Tibial nerve (tissue), 4 donors: ENCODE measurements at regions not wholly inside any gene's neighbourhood (a gene's known extent, or its start where the extent isn't known, plus 50 kb on each side); places are given as distances from the start of the nearest gene placed in this dataset.

Experiments used
- DNase-seq, 2 donors: peaks; one replicate each; pipeline ENCODE4 v3.0.0-alpha.2; 2019; ENCODE audit warnings: low spot score in 2 of 2
- H3K27ac ChIP-seq, 4 donors: fragments of 200-600 bp; sonication (generic) in 3 of 4; one replicate each; pipeline ENCODE4 v1.5.1; 2017 to 2019; ENCODE audit warnings: mild to moderate bottlenecking in 1 of 4
- H3K27me3 ChIP-seq, 2 donors: fragments of 200-600 bp; sonication (generic) in 1 of 2; one replicate each; pipeline versions ENCODE4 v1.5.1 to v1.6.0; 2017 to 2019
- H3K36me3 ChIP-seq, 3 donors: fragments of 200-600 bp; sonication (generic); one replicate each; pipeline ENCODE4 v1.5.1; 2018 to 2019
- H3K4me1 ChIP-seq, 4 donors: fragments of 200-600 bp; sonication (generic) in 3 of 4; one replicate each; pipeline ENCODE4 v1.5.1; 2017 to 2019
- H3K4me3 ChIP-seq, 4 donors: fragments of 200-600 bp; sonication (generic) in 3 of 4; one replicate each; pipeline ENCODE4 v1.5.1; 2017 to 2019; ENCODE audit warnings: mild to moderate bottlenecking in 1 of 4, moderate library complexity in 1 of 4
- H3K9me3 ChIP-seq, 4 donors: fragments of 200-600 bp; sonication (generic) in 3 of 4; one replicate each; pipeline ENCODE4 v1.5.1; 2017 to 2019
- CTCF ChIP-seq, 5 experiments: fragments of 200-600 bp in 3 of 5; fragments of 450-650 bp in 2 of 5; sonication (generic) in 3 of 5; IDR thresholded peaks; one replicate each; pipeline ENCODE4 v1.5.1; 2016 to 2019; ENCODE audit warnings: antibody characterized with exemption in 5 of 5, mild to moderate bottlenecking in 3 of 5, moderate library complexity in 2 of 5
- EP300 ChIP-seq, 2 donors: sonication (generic); formaldehyde crosslinking; IDR thresholded peaks; one replicate each; pipeline ENCODE4 v1.6.1; 2017; ENCODE audit warnings: antibody characterized with exemption in 2 of 2, mild to moderate bottlenecking in 1 of 2
- POLR2A ChIP-seq, 2 donors: fragments of 450-650 bp; IDR thresholded peaks; one replicate each; pipeline ENCODE4 v1.6.1; 2017; ENCODE audit warnings: antibody characterized with exemption in 2 of 2, mild to moderate bottlenecking in 2 of 2, moderate library complexity in 2 of 2
- WGBS, 2 donors: methylation state at CpG; one replicate each; pipeline ENCODE4 v1.1.5; 2018; 5-methylcytosine and 5-hydroxymethylcytosine counted together

DNA sequence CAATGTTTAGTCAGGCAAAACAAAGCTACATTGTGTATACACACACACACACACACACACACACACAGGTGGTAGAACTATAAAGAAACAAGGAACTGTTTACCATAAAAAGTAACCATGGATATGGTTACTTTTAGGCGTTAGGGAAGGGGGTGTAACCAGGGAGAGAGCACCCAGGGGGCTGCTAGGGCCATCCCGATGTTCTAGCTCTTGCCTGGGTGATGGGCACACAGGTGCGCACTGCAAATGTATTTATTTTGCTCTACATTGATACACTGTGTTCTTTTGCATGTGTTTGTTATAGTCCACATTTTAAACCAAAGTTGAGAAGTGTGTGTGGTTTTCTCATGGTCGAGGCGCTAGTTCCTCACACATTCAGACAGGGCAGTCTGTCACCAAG, 69.8 kb upstream of the MYCN start:
- Histone ChIP-seq H3K4me3 (no peak overlapping the region), H3K9me3 (peaks cover 0 to 8% (median 0%) of the 10 kb centered on the region in 4 donors), H3K27ac (no peak overlapping the region), H3K4me1 (no peaks in the 10 kb centered on the region), H3K27me3 (no peaks in the 10 kb centered on the region), H3K36me3 (no peaks in the 10 kb centered on the region)
- no peak for DNase-seq
- no peak for TF ChIP-seq EP300 (IDR thresholded peaks at IDR 0.05)
- 81 to 92% methylated on average over 5 of the region's 5 CpGs for WGBS, 2 donors

GRCh38 chr2:15871239-15871783, 69.0 kb upstream of the MYCN start:
- Histone ChIP-seq H3K27ac (no peak overlapping the region), H3K9me3 (peaks cover 0 to 10% (median 0%) of the 10 kb centered on the region in 4 donors), H3K36me3 (no peaks in the 10 kb centered on the region), H3K4me1 (no peaks in the 10 kb centered on the region), H3K27me3 (no peaks in the 10 kb centered on the region), H3K4me3 (no peak overlapping the region)
- 82 to 93% methylated on average over 3 of the region's 3 CpGs for WGBS, 2 donors
- no peak for TF ChIP-seq CTCF (IDR thresholded peaks at IDR 0.05)
- no peak for TF ChIP-seq EP300 (IDR thresholded peaks at IDR 0.05)
- TF ChIP-seq POLR2A (IDR thresholded peaks at IDR 0.05) = no peak
- no peak for DNase-seq

DNA sequence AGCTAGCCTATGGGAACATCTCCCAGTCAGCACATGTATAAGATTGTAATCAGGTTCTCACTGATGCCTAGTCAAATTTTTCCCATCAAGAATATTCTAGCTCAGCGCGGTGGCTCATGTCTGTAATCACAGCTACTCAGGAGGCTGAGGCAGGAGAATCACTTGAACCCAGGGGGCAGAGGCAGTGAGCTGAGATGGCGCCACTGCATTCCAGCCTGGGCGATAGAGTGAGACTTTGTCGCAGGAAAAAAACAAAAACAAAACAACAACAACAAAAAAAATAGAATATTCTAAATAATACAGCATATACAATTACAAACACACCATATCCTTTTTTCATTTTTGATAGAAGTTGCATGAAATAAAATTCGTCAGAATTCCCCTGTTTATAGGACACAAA, 67.5 kb upstream of the MYCN start:
- WGBS, 2 donors = 94 to 98% methylated on average over 6 of the region's 6 CpGs
- DNase-seq = no peak
- TF ChIP-seq EP300 (IDR thresholded peaks at IDR 0.05) (no peak), CTCF (IDR thresholded peaks at IDR 0.05) (no peak), POLR2A (IDR thresholded peaks at IDR 0.05) (no peak)
- Histone ChIP-seq H3K27ac (no peak overlapping the region), H3K9me3 (peaks cover 0 to 11% (median 0%) of the 10 kb centered on the region in 4 donors), H3K4me3 (no peak overlapping the region), H3K27me3 (no peaks in the 10 kb centered on the region), H3K4me1 (no peaks in the 10 kb centered on the region), H3K36me3 (no peaks in the 10 kb centered on the region)

- no peak overlapping the region for H3K4me3 ChIP-seq
- H3K36me3 ChIP-seq = no peaks in the 10 kb centered on the region
- H3K9me3 ChIP-seq = peaks cover 0 to 11% (median 0%) of the 10 kb centered on the region in 4 donors
- H3K4me1 ChIP-seq = no peaks in the 10 kb centered on the region
- TF ChIP-seq EP300 (IDR thresholded peaks at IDR 0.05) (no peak), POLR2A (IDR thresholded peaks at IDR 0.05) (no peak), CTCF (IDR thresholded peaks at IDR 0.05) (no peak)
- no peak for DNase-seq
- H3K27me3 ChIP-seq = no peaks in the 10 kb centered on the region
- 94% methylated on average over 3 of the region's 3 CpGs for WGBS, 2 donors
- H3K27ac ChIP-seq = no peak overlapping the region
Observed at GRCh38 chr2:15874321-15874720, 66.0 kb upstream of the MYCN start.

DNA sequence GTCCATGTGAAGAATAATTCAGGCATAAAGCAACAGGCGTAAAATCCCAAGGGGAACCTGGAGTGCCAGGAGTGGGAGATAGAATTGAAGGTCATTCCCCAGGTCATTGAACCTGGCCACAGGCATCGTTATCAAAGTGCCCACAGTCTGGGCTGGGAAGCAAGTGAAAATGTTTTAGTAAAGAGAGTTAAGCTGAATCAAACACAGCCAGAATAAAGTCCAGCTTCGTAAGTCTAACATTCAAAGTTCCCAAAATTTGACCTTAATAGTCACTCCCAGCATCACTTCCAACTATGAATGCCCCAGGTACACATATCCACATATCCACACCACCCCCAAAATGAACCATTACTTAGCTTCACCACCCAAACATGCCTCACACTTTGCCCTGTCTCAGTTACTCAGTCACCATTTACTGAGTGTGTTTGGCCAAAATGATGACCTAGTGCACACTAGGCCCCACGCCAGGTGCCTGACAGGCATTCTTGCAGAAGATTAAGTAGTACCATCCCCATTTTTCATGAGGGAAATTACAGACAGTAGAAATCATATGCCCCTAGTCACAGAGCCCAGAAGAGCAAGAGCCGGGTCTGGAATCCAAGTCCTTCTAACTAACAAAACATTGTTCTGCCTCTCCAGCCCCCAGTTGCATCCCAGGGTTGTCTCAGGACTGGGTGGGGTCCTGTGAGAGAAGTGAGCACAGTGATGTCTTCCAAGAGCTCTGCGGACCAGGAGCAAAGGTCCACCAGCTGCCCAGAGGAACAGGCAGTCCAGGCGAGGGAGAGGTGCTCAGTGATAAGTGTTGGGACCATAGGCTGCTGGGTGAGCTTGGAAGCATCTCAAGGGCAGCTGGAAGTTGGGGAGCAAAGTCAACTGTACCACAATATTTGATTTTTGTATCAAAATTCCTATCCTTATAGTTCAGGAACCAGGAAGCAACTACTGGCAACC, 65.2 kb upstream of the MYCN start:
- 84 to 85% methylated on average over 7 of the region's 7 CpGs for WGBS, 2 donors

More for the DNA sequence above, 65.2 kb upstream of the MYCN start:
- Histone ChIP-seq H3K4me3 (no peak overlapping the region), H3K36me3 (no peaks in the 10 kb centered on the region), H3K27me3 (no peaks in the 10 kb centered on the region), H3K4me1 (no peaks in the 10 kb centered on the region), H3K27ac (no peak overlapping the region), H3K9me3 (peaks cover 0 to 11% (median 0%) of the 10 kb centered on the region in 4 donors)
- DNase-seq = no peak
- TF ChIP-seq CTCF (IDR thresholded peaks at IDR 0.05) (no peak), POLR2A (IDR thresholded peaks at IDR 0.05) (no peak), EP300 (IDR thresholded peaks at IDR 0.05) (no peak)
